Liver (tissue), 3 donors: ENCODE measurements at regions not wholly inside any gene's neighbourhood (a gene's known extent, or its start where the extent isn't known, plus 50 kb on each side); places are given as distances from the start of the nearest gene placed in this dataset.

Experiments
- EGR1 ChIP-seq, 2 donors: IDR thresholded peaks; 2 replicates each; pipeline ENCODE4 v1.6.1; 2016 to 2018; ENCODE audit warnings: antibody characterized with exemption in 2 of 2, low read depth in 2 of 2
- FOXA1 ChIP-seq: IDR thresholded peaks from 2 replicates; pipeline ENCODE4 v1.6.1; 2016; ENCODE audit warnings: antibody characterized with exemption
- GABPA ChIP-seq, 2 donors: IDR thresholded peaks in 1 of 2; conservative IDR thresholded peaks in 1 of 2; 2 replicates each; pipeline ENCODE4 v1.6.1; 2016; ENCODE audit warnings: antibody characterized with exemption in 2 of 2, mild to moderate bottlenecking in 1 of 2, moderate library complexity in 1 of 2
- JUND ChIP-seq, 2 donors: IDR thresholded peaks; 2 replicates each; pipeline ENCODE4 v1.6.1; 2016; ENCODE audit warnings: antibody characterized with exemption in 2 of 2
- MAX ChIP-seq: IDR thresholded peaks from 2 replicates; pipeline ENCODE4 v1.6.1; 2016; ENCODE audit warnings: antibody characterized with exemption
- RAD21 ChIP-seq, 2 donors: IDR thresholded peaks; 2 replicates each; pipeline ENCODE4 v1.6.1; 2016; ENCODE audit warnings: antibody characterized with exemption in 2 of 2, mild to moderate bottlenecking in 2 of 2
- REST ChIP-seq: IDR thresholded peaks from 2 replicates; pipeline ENCODE4 v1.6.1; 2016; ENCODE audit warnings: antibody characterized with exemption, mild to moderate bottlenecking
- RXRA ChIP-seq, 2 donors: IDR thresholded peaks; 2 replicates each; pipeline ENCODE4 v1.6.1; 2017 to 2018; ENCODE audit warnings: antibody characterized with exemption in 2 of 2, mild to moderate bottlenecking in 1 of 2
- SP1 ChIP-seq: IDR thresholded peaks from 2 replicates; pipeline ENCODE4 v1.6.1; 2018; ENCODE audit warnings: antibody characterized with exemption, mild to moderate bottlenecking
- TAF1 ChIP-seq: conservative IDR thresholded peaks from 2 replicates; pipeline ENCODE4 v1.6.1; 2016; ENCODE audit warnings: antibody characterized with exemption, mild to moderate bottlenecking
- YY1 ChIP-seq: IDR thresholded peaks from 2 replicates; pipeline ENCODE4 v1.6.1; 2016; ENCODE audit warnings: antibody characterized with exemption, mild to moderate bottlenecking
- ZBTB33 ChIP-seq: IDR thresholded peaks from 2 replicates; pipeline ENCODE4 v1.6.1; 2016; ENCODE audit warnings: antibody characterized with exemption
- TF ChIP-seq, protein P1 (sequence below): fragments of 150-350 bp; IDR thresholded peaks from 2 replicates; pipeline ENCODE4 v1.5.1; 2017; ENCODE audit warnings: improper control_type of control experiment, low read depth, low read length; ENCODE audit not compliant: missing input control
- TF ChIP-seq, protein P2 (sequence below): IDR thresholded peaks from 2 replicates; pipeline ENCODE4 v1.6.1; 2016; ENCODE audit warnings: antibody characterized with exemption
- donor health status: healthy.
- donor health status: healthy.

- TF ChIP-seq, protein P1, sequence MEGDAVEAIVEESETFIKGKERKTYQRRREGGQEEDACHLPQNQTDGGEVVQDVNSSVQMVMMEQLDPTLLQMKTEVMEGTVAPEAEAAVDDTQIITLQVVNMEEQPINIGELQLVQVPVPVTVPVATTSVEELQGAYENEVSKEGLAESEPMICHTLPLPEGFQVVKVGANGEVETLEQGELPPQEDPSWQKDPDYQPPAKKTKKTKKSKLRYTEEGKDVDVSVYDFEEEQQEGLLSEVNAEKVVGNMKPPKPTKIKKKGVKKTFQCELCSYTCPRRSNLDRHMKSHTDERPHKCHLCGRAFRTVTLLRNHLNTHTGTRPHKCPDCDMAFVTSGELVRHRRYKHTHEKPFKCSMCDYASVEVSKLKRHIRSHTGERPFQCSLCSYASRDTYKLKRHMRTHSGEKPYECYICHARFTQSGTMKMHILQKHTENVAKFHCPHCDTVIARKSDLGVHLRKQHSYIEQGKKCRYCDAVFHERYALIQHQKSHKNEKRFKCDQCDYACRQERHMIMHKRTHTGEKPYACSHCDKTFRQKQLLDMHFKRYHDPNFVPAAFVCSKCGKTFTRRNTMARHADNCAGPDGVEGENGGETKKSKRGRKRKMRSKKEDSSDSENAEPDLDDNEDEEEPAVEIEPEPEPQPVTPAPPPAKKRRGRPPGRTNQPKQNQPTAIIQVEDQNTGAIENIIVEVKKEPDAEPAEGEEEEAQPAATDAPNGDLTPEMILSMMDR = no peak
- no peak for TF ChIP-seq RAD21 (IDR thresholded peaks at IDR 0.05)
- no peak for TF ChIP-seq TAF1
- TF ChIP-seq JUND (IDR thresholded peaks at IDR 0.05) = no peak
- no peak for TF ChIP-seq GABPA (IDR thresholded peaks at IDR 0.05 in 1 of 2, conservative IDR thresholded peaks at IDR 0.05 in 1 of 2)
- no peak for TF ChIP-seq FOXA1
- TF ChIP-seq YY1 = no peak
- TF ChIP-seq REST = no peak
- TF ChIP-seq EGR1 (IDR thresholded peaks at IDR 0.05; ENCODE audit: low read depth in 2 of 2) = no peak
- no peak for TF ChIP-seq MAX
- TF ChIP-seq, protein P2, sequence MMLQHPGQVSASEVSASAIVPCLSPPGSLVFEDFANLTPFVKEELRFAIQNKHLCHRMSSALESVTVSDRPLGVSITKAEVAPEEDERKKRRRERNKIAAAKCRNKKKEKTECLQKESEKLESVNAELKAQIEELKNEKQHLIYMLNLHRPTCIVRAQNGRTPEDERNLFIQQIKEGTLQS = no peak
- no peak for TF ChIP-seq RXRA (IDR thresholded peaks at IDR 0.05)
- TF ChIP-seq SP1 = no peak
- TF ChIP-seq ZBTB33 = no peak
Observed at GRCh38 chr10:43026039-43026973, 50.6 kb upstream of the RET start.
